Hippocampal formation (tissue), 2 donors: ENCODE measurements at regions not wholly inside any gene's neighbourhood (a gene's known extent, or its start where the extent isn't known, plus 50 kb on each side); places are given as distances from the start of the nearest gene placed in this dataset.
A peak's percentile ranks its signal among the peaks of the same experiment; 100 is the strongest.

Experiments used
- DNase-seq, 2 donors: peaks; one replicate each; lab custom pipeline; 2025; lab: John Stamatoyannopoulos, UW

DNA sequence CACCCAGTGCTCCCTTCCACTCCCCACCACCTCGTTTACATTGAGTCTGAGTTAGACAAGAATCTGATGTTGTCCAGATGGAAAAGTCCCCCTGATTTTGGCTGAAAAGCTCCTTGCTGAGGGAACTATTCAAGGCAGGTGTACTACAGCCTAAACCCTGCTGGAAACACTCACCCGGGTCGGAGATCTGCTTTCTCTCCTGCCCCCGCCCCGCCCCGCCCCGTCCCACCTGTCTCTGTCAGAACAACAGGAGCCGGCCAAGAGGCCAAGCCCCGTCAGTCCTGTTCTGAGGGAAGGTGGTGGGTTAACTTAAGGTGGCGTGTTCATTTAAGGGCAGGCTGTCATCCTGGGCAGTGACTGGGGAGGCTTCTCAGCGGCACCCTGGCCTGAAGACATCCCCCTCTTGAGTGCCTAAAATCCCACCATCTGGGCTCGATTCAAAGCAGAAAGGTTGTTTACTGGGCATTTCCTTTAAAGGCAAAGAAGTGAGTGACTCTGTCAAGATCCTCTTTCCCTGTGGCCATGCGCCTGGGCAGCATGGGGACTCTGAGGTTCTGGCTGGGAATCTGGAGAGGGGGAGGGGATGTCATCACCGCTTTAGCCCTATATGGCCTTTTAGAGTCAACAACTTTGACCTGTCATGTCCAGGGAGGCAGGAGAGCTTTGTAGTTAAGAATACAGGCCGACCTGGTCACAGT is 71.1 kb upstream of the NEURL1B start:
- DNase-seq = no peak

DNA sequence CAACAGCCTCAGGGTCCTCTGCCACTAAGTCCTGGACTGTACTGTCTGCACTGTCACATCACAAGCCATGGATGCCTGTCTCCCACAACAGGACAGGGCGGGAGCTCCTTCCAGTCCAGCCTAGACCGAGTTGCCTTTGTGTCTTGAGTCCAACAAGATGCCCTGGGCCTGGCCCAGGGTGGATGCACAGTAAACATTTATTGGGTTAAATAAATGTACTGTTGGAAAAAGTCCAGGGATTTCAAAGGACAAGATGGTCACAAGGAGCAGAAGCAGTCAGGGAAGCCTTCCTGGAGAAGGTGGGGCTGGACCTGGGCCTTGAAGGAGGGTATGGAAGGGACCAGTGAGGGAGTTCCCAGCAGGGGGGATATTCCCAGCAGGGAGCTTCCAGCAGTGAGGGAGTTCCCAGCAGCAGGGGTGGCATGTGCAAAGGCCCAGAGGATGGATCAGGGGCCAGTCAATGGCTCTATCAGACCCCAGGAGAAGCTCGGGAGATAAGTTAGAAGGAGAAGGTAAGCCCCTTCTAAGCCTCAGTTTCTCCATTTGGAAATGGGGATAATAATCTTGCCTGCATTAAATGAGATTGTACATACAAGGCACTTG is 72.7 kb upstream of the NEURL1B start:
- no peak for DNase-seq

- no peak for DNase-seq
These were observed 73.2 kb upstream of the NEURL1B start for GRCh38 chr5:172567843-172568242.

DNA sequence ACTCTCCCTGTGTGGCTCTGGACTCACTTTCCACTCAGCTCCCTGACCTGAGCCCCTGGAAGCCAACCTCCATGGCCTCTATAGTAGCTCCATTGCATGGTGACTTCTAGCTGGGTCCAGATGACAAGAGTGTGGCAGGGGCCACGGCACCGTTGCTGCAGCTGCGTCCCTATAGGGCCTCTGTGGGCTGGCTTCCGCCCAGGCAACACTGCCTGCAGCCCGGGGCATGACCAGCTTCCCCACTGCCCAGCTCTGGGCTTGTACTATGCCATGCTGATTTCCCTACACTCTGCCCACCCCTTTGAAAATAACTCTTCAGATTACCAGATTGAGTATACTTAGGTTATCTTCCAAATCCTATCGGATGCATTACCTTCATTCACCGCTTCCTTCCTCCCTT is 73.8 kb upstream of the NEURL1B start:
- DNase-seq = no peak

DNA sequence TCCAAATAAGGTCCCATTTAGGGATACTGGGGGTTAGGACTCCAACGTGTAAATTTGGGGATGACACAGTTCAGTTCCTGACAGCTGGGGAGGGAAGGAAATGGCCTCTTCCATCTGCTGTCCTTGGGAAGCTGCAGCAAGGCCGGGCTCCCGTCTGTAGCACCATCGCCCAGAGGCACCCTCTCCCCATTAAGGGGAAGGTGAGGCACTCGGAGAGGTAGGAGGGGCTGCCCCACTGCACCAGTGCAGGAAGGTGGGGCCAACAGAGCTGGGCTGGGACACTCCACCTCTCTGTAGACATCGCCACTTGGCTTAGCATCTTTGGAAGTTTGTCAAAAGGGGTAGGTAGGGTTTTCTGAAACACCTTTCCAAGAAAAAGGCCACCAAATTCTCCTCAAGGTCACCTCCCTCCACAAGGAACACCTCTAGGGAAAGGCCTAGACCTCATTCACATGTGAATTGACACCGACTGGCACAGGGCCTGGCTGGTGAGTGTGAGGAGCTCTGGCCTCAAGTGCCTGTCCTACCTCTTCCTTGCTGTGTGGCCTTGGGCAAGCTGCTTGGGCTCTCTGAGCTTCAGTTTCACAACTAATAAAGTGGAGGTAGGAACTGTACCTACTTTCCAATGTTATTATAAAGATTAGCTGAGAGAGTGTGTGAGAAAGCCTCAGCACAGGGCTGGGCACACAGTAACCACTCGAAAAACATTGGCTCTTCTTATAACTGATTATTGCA is 75.0 kb upstream of the NEURL1B start:
- DNase-seq = no peak

- DNase-seq = no peak
These were observed 75.6 kb upstream of the NEURL1B start for GRCh38 chr5:172565455-172565854.

DNA sequence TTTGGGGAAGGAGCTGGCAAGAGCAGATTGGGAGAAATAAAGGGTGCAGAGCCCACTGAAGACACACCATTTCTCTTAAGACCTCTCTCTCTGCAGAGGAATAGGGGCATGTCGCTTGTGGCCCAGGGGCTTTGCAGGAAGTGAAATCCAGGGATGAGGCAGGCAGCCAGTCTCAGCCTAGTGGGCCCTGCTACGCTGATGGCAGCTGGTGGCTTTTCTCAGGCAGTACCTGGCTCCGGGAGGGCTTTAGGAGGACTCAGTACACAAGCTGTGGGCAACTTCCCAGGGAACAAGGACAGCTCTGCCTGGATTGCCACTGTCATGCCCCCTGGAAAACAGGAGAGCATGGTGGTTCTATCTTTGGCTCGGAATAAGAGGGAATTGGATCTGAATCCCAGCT is 76.2 kb upstream of the NEURL1B start:
- no peak for DNase-seq

- no peak for DNase-seq
These were observed 76.9 kb upstream of the NEURL1B start for GRCh38 chr5:172564188-172564587.

DNA sequence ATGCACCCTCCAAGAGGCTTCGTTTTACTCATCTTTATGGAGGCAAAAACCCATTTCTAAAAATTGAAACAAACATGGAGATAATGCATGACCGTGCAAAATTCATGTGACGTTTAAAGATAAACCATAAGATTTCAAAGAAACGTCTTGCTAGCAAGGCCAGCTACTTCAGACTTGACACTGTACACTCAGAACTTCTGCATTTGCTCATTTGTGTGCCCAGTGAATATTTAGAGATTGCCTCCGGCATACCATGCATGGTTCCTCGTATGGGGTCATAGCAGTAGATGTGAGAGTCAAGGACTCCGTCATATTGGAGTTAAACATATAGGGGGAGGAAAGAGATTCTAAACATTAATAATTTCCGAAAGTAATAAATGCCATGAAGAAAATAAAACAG is 78.6 kb upstream of the NEURL1B start:
- DNase-seq = no peak

GRCh38 chr5:172561151-172561550 is 79.9 kb upstream of the NEURL1B start:
- DNase-seq = no peak

GRCh38 chr5:172559004-172559932 is 81.8 kb upstream of the NEURL1B start:
- DNase-seq = peak in 1 of 2 donors; percentile 9

GRCh38 chr5:172558076-172558976 is 82.7 kb upstream of the NEURL1B start:
- no peak for DNase-seq

- peak in 1 of 2 donors; percentile 33 for DNase-seq
These were observed 84.0 kb upstream of the NEURL1B start for GRCh38 chr5:172556971-172557461.

DNA sequence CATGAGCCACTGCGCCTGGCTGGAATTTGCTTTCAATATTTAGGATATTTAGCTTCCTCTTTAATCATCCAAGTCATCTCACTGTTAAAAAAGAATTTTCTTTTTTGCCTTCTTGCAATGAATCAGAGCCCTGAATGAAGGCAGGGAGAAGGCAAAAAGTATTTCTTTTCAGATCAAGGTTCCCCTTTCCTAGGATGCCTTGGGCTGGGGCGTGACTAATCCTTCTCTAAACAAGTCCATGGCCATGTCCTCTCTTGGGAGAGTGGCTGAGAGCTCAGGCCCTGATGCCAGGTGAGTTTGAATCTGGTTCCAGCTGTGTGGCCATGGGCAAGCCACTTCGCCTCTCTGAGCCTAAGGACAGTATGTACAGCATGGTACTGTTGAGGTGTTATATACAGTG is 84.8 kb upstream of the NEURL1B start:
- no peak for DNase-seq

DNA sequence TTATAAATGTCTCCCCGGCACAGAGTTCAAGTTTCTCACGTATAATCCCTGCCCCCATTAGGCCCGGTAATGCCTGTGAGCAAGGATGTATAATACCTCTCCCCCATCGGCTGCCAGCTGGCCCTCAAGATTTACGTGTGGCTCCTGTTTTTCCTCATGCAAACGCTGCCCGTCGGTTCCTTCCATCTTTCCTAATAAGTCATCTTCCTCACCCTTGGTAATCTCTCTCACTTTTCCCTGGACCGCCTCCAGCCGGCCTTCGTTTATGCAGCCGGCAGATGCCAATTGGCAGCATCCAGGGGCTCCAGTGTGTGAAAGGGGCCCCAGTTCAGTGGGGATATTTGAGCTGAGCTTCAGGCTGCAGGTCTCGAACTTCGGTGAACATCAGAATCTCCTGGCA is 86.5 kb upstream of the NEURL1B start:
- no peak for DNase-seq

DNA sequence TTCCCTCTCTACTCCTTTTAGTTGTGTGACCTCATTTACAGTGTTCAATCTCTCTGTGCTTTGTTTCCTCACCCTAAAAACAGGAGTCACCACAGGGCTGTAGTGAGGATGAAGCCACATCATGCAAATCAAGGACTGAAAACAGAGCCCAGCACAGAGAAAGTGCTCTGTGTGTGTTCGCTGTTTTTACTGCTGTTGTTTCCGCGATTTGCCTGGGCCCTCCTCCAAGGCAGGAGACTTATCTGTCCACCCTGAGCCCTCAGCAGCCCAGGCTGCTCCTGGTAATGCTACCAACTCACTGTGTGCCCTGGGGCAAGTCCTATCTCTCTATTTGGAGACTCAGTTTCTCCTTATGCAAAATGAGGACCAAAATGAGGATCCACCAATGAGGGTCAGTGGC is 87.2 kb upstream of the NEURL1B start:
- no peak for DNase-seq

DNA sequence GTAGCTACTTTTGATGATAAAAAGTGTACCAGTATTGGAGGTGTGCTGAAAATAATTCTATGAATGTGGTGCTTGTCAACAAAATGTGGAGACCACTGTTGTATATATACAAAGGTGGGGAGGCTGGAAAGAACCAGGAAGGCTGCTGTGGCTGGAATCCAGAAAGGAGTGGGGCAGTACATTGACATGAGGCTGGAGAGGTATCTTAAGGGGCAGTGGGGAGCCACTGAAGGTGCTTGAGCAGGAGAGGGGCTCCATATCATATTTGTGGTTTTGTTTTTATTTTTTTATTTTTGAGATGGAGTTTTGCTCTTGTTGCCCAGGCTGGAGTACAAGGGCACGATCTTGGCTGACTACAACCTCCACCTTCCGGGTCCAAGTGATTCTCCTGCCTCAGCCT is 87.9 kb upstream of the NEURL1B start:
- no peak for DNase-seq

GRCh38 chr5:172550996-172551395 is 90.1 kb upstream of the NEURL1B start:
- no peak for DNase-seq

GRCh38 chr5:172550096-172550765 is 90.8 kb upstream of the NEURL1B start:
- DNase-seq = no peak

- no peak for DNase-seq
These were observed 91.4 kb upstream of the NEURL1B start for GRCh38 chr5:172549696-172550095.
